H1 (cell line): ENCODE measurements at regions not wholly inside any gene's neighbourhood (a gene's known extent, or its start where the extent isn't known, plus 50 kb on each side); places are given as distances from the start of the nearest gene placed in this dataset.

ENCODE experiments used
- ATF2 ChIP-seq: IDR thresholded peaks from 2 replicates; pipeline ENCODE4 v1.6.1; 2012; ENCODE audit warnings: low read length, inconsistent platforms
- CHD7 ChIP-seq: fragments of 300-600 bp; sonication (generic); IDR thresholded peaks from 2 replicates; pipeline ENCODE4 v1.7.1; 2012; ENCODE audit warnings: low read length, moderate library complexity, mild to moderate bottlenecking, inconsistent platforms; ENCODE audit not compliant: insufficient replicate concordance
- E2F6 ChIP-seq: IDR thresholded peaks from 2 replicates; pipeline ENCODE4 v1.6.1; 2012; ENCODE audit warnings: inconsistent platforms
- EGR1 ChIP-seq: IDR thresholded peaks from 2 replicates; pipeline ENCODE4 v1.6.1; 2011; ENCODE audit warnings: low read depth, low read length, borderline replicate concordance
- KDM1A ChIP-seq: fragments of 200-600, 300-600 bp; sonication (generic); IDR thresholded peaks from 2 replicates; pipeline ENCODE4 v1.7.1; 2016; ENCODE audit warnings: mild to moderate bottlenecking, low read length, borderline replicate concordance
- MAFK ChIP-seq: IDR thresholded peaks from 2 replicates; pipeline ENCODE4 v1.6.1; 2012; ENCODE audit warnings: low read depth, mild to moderate bottlenecking, improper control_type of control experiment, low read length
- POLR2AphosphoS5 ChIP-seq: IDR thresholded peaks from 2 replicates; pipeline ENCODE4 v1.6.1; 2011; ENCODE audit warnings: low read depth, low read length
- RAD21 ChIP-seq, 2 experiments: IDR thresholded peaks in 1 of 2; conservative IDR thresholded peaks in 1 of 2; 2 replicates each; pipeline ENCODE4 v1.6.1; 2011; ENCODE audit warnings: low read depth in 2 of 2, low read length in 2 of 2, improper control_type of control experiment in 1 of 2, inconsistent platforms in 1 of 2, mild to moderate bottlenecking in 1 of 2, moderate library complexity in 1 of 2
- SIRT6 ChIP-seq: IDR thresholded peaks from one replicate; pipeline ENCODE4 v1.7.1; 2012; ENCODE audit warnings: low read length, inconsistent platforms
- TEAD4 ChIP-seq: IDR thresholded peaks from 2 replicates; pipeline ENCODE4 v1.6.1; 2012; ENCODE audit warnings: low read depth, low read length, inconsistent platforms, mixed read lengths

- TF ChIP-seq CHD7 (peak; percentile 95), ATF2 (no peak), RAD21 (IDR thresholded peaks at IDR 0.05 in 1 of 2, conservative IDR thresholded peaks at IDR 0.05 in 1 of 2; ENCODE audit: low read depth in 2 of 2, low read length in 2 of 2) (0 out of 4 replicates have a peak, but pooled peaks of 1 of the 2 experiments have one; percentile 5), POLR2AphosphoS5 (no peak), SIRT6 (no peak), EGR1 (no peak), KDM1A (no peak), TEAD4 (peak; percentile 95), MAFK (no peak), E2F6 (no peak)
Measured at GRCh38 chr10:52923520-52923919, 150.9 kb upstream of the MBL2 start (continued).
